Chondrocyte (in vitro differentiated cells): ENCODE measurements at regions not wholly inside any gene's neighbourhood (a gene's known extent, or its start where the extent isn't known, plus 50 kb on each side); places are given as distances from the start of the nearest gene placed in this dataset.

Experiments used
- DNase-seq: peaks from one replicate; pipeline ENCODE4 v3.0.0; 2021; ENCODE audit warnings: mixed read lengths, low spot score
- H3K27ac Mint-ChIP-seq: one replicate; pipeline ENCODE4 v1.8.0; 2021; ENCODE audit warnings: mild to moderate bottlenecking, moderate library complexity, mixed read lengths; ENCODE audit not compliant: unreplicated experiment
- H3K27me3 Mint-ChIP-seq: 2 replicates; pipeline ENCODE4 v1.8.0; 2021; ENCODE audit warnings: low read depth, mixed read lengths
- H3K36me3 Mint-ChIP-seq: 2 replicates; pipeline ENCODE4 v1.8.0; 2021; ENCODE audit warnings: low read depth, mixed read lengths
- H3K4me1 Mint-ChIP-seq: 2 replicates; pipeline ENCODE4 v1.8.0; 2021; ENCODE audit warnings: low read depth, mild to moderate bottlenecking, mixed read lengths
- H3K4me3 Mint-ChIP-seq: one replicate; pipeline ENCODE4 v1.8.0; 2021; ENCODE audit warnings: mild to moderate bottlenecking, moderate library complexity, mixed read lengths; ENCODE audit not compliant: unreplicated experiment
- H3K9me3 Mint-ChIP-seq: 2 replicates; pipeline ENCODE4 v1.8.0; 2021; ENCODE audit warnings: low read depth, mixed read lengths
- TF ChIP-seq, protein P1 (sequence below): fragments of 200-600 bp; sonication (generic); IDR thresholded peaks from 2 replicates; pipeline ENCODE4 v1.5.0; 2021; ENCODE audit warnings: antibody characterized with exemption, mild to moderate bottlenecking, moderate library complexity

DNA sequence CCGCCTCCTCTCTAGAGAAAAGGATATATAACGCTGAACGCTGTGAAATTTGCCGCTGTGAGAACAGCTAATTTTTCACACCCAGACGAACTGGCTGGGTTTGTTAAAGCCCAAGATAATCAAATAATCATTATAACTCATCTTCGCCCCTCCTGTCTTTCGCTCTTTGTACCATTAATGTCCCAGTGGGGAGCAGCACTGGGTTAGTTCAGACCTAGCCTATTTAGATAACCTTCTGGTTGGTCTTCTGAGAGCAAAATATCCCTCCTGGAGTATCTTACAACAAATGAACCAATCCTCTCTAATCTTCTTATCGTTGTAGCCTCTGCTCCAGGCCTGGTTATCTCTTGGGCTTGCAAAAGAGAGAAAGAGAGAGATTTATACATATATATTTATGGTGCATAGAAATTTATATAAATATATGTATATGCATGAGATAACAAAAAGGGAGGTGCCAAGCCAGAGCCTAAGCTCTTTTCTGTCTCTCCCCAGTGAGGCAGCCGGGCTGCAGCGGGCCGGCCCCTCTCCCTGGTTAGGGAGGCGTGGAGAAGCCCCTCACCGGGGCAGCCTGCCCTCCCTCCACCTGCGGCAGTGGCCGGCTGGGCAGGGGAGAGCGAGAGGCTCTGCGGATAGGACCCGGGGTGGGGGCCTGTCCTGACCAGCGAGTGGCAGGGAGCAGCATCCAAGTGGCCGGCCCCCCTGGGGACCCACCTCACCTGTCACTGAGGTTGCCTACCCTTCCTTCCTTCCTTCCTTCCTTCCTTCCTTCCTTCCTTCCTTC, 202.0 kb upstream of the LHX5 start:
- Mint-ChIP-seq H3K27me3 (peaks cover 52% of the 10 kb centered on the region), H3K9me3 (no peaks in the 10 kb centered on the region), H3K4me1 (no peaks in the 10 kb centered on the region), H3K27ac (no peak overlapping the region), H3K4me3 (no peak overlapping the region), H3K36me3 (no peaks in the 10 kb centered on the region)
- TF ChIP-seq, protein P1, sequence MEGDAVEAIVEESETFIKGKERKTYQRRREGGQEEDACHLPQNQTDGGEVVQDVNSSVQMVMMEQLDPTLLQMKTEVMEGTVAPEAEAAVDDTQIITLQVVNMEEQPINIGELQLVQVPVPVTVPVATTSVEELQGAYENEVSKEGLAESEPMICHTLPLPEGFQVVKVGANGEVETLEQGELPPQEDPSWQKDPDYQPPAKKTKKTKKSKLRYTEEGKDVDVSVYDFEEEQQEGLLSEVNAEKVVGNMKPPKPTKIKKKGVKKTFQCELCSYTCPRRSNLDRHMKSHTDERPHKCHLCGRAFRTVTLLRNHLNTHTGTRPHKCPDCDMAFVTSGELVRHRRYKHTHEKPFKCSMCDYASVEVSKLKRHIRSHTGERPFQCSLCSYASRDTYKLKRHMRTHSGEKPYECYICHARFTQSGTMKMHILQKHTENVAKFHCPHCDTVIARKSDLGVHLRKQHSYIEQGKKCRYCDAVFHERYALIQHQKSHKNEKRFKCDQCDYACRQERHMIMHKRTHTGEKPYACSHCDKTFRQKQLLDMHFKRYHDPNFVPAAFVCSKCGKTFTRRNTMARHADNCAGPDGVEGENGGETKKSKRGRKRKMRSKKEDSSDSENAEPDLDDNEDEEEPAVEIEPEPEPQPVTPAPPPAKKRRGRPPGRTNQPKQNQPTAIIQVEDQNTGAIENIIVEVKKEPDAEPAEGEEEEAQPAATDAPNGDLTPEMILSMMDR, result no peak
- no peak for DNase-seq

DNA sequence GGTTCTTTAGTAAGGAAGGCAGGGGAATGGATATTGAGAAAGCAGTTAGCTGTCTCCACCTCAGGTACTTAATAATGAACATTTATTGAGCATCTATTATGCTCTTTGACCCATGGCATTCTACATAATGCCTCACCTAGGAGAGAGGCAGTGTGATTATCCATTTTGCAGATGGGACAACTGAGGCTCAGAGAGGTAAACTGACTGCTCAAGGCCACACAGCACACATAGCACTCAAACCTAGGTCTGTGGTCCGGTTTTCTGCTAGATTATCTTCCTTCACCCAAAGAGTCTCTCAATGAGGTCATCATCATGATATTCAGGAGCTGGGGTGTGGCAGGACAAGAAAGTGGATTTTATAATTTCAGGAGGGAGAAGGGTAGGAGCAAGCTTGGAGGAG, 199.1 kb upstream of the LHX5 start:
- TF ChIP-seq, protein P1, result no peak
- Mint-ChIP-seq H3K36me3 (no peaks in the 10 kb centered on the region), H3K9me3 (no peaks in the 10 kb centered on the region), H3K27ac (no peak overlapping the region), H3K4me3 (no peak overlapping the region), H3K27me3 (peaks cover 50% of the 10 kb centered on the region), H3K4me1 (no peaks in the 10 kb centered on the region)
- DNase-seq, result no peak

DNA sequence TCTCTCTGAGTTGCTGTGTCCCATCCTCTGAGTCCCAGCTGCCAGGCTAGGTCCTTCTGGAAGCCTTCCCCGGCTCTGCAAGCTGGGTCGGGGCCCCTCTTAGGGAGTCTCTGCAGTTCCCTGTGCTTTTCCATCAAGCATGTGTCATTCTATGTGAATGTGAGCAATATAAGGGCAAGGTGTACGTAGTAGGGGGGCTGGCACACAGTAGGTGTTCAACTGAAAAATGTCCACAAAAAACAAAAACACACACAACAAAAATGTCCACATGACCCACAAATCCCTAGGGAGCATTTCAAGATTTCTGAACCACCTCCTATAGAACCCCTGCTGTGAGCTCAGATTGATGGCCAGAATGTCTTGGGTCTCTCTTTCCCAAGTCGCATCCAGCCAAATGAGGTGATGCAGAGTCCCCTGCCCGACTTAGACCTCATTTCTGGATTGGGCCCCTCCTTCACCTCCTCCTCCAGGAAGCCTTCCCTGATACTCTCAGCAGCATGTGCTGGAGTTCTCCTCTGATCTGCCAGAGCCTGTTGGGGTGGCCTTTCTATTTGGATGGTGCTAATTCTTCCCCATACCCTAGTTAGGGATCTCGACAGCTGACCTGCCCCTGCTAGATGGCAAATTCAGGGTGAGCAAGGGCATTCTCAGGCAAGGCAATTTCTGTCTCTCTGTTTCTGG, 196.1 kb upstream of the LHX5 start:
- no peak overlapping the region for H3K4me3 Mint-ChIP-seq
- DNase-seq, result no peak
- TF ChIP-seq, protein P1, result no peak
- no peaks in the 10 kb centered on the region for H3K36me3 Mint-ChIP-seq
- H3K27me3 Mint-ChIP-seq, result peaks cover 39% of the 10 kb centered on the region
- H3K4me1 Mint-ChIP-seq, result no peaks in the 10 kb centered on the region
- no peak overlapping the region for H3K27ac Mint-ChIP-seq
- H3K9me3 Mint-ChIP-seq, result no peaks in the 10 kb centered on the region

DNA sequence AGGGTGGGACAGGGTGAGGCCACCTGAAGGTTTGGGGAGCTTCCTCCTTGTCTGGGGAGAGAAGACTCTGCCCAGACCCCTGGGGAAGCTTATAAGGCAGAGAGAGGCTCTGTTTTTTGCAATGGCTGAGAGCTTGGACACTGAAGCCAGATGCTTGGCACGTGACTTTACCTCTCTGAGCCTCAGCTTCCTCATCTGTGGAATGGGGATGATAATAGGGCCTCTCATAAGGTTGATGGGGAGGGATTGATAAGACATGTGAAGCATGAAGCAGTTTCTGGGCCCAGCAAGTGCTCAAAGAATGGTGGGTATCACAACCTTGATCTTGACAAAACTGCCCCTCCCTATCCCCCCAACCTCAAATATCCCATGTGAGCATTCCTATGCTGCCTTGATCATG, 195.4 kb upstream of the LHX5 start:
- peaks cover 40% of the 10 kb centered on the region for H3K27me3 Mint-ChIP-seq
- no peak overlapping the region for H3K4me3 Mint-ChIP-seq
- H3K4me1 Mint-ChIP-seq, result no peaks in the 10 kb centered on the region
- TF ChIP-seq, protein P1, result no peak
- no peak for DNase-seq
- H3K27ac Mint-ChIP-seq, result no peak overlapping the region
- no peaks in the 10 kb centered on the region for H3K36me3 Mint-ChIP-seq
- H3K9me3 Mint-ChIP-seq, result no peaks in the 10 kb centered on the region

DNA sequence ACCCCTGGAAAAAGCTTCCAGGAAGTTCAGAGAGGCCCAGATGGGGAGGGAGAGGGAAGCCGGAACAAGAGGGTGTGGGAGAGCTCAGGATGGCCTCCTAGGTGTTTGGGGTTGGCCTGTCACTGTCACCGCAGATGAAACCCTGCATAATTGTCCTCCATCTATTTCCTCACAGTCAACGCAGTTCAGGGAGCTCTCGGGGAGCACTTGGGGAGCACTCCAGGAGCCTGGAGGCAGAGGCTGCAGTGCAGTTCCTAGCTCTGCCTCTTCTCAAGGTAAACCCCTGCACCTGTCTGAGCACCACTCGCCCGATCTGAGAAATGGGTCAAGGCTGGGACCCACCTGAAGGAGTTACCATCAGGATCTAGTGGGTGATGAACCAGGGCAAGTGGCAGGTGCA, 194.6 kb upstream of the LHX5 start:
- H3K36me3 Mint-ChIP-seq, result no peaks in the 10 kb centered on the region
- DNase-seq, result no peak
- H3K27ac Mint-ChIP-seq, result no peak overlapping the region
- no peak overlapping the region for H3K4me3 Mint-ChIP-seq
- no peaks in the 10 kb centered on the region for H3K4me1 Mint-ChIP-seq
- no peaks in the 10 kb centered on the region for H3K9me3 Mint-ChIP-seq
- TF ChIP-seq, protein P1, result no peak
- peaks cover 40% of the 10 kb centered on the region for H3K27me3 Mint-ChIP-seq
